ENCODE measurements at regions not wholly inside any gene's neighbourhood (a gene's known extent, or its start where the extent isn't known, plus 50 kb on each side); places are given as distances from the start of the nearest gene placed in this dataset.
"Not testable (repeated sequence)": the region's sequence is repeated elsewhere in the genome, so short reads cannot be mapped to it uniquely, and the experiment has no call there.

DNA sequence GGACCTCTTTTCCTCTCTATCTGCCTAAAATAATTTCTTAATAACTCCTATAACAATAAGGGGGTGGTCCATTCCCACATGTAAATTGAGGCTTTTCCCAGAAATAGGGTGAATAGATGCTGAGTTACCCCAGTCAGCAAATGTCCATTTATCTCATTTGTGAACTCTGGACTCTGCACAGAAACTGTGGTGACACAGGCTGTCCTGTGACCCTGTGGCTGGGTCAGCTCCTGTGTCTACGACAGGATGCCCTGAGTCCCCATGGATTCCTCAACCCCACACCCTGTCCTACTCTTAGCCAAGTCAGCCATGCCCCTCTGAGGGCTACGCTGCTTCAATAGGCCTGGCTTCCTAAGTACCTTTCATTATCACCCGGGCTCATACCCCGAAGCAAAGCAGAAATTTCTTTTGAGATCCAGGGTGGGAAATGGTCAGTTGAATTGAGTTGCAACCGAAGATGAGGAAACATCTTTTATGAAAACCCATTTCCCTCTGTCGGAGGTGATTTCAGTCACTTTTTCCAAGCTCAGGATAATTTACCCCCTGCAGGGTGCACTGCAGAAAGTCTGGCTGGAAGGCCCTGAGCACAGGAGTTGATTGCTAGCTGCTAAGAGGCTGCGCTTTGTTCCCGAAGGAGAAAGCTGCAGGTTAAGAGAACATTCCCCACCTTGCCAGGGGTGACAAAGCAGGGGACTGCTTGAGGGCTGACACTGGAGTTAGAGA, 89.5 kb upstream of the PRSS12 start:
- H3K36me3 ChIP-seq; H3K9me3 ChIP-seq; ATAC-seq; H3K4me1 ChIP-seq; intact Hi-C loops (cut with DNase I); DNase-seq; H3K4me3 ChIP-seq; H3K27me3 ChIP-seq; H3K27ac ChIP-seq: not testable (repeated sequence)

DNA sequence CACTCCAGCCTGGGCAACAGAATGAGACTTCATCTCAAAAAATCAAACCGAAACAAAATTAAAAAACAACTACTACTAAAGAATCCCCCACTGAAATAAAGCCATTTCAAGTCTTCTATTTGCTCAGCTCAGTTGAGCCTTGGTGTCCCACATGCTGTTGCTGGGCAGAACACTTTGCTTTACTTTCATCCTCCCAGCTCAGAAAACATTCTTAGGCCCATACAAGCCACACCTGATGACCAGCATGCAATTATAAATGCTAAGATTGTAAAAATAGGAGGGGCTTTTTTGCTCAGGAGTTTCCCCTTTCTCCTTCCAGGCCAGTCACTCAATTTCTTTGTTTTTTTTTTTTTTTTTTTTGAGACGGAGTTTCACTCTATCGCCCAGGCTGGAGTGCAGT, 94.6 kb upstream of the PRSS12 start:
- H3K4me3 ChIP-seq; ATAC-seq; H3K27me3 ChIP-seq; H3K36me3 ChIP-seq; intact Hi-C loops (cut with DNase I); H3K9me3 ChIP-seq; H3K27ac ChIP-seq; DNase-seq; H3K4me1 ChIP-seq: not testable (repeated sequence)

DNA sequence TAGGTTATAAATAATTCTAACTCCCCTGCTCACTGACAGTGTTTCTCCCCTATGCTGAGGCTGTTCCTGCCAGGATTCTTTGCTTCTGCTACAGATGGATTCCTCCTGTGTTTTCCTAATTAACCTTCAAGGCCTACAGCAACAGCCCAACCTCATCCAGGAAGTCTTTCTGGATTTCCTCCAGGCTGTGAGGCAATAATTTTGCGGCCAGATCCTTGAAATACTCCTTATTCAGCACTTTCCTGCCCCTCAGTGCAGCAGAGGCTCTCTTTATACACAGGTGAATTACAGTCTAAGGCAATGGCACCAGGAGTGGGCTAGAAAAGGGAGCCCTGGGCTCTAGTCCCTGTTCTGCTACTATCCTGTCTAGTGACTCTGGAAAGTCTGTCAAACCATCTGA, 102.1 kb upstream of the PRSS12 start:
- peak; percentile 45 for ATAC-seq
- H3K36me3 ChIP-seq; H3K27ac ChIP-seq; H3K27me3 ChIP-seq; intact Hi-C loops (cut with DNase I); H3K4me3 ChIP-seq; DNase-seq; H3K4me1 ChIP-seq; H3K9me3 ChIP-seq: not testable (repeated sequence)

DNA sequence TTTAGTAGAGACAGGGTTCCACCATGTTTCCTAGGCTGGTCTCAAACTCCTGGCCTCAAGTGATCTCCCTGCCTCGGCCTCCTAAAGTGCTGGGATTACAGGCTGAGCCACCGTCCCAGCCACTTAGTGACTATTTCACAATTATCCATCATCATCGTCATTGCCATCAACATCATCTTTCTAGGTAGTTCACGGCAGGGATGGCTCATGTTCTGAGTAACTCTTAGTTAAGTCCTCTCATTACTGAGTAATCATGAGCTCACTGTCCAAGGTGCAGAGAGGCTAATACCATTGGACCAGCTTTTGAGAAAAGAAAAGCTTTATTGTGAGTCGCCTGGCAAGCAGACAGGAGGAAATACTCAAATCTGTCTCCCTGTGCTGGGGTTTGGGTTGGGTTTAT, 108.6 kb upstream of the PRSS12 start:
- DNase-seq; H3K27me3 ChIP-seq; H3K4me3 ChIP-seq; H3K36me3 ChIP-seq; H3K4me1 ChIP-seq; ATAC-seq; intact Hi-C loops (cut with DNase I); H3K27ac ChIP-seq; H3K9me3 ChIP-seq: not testable (repeated sequence)

DNA sequence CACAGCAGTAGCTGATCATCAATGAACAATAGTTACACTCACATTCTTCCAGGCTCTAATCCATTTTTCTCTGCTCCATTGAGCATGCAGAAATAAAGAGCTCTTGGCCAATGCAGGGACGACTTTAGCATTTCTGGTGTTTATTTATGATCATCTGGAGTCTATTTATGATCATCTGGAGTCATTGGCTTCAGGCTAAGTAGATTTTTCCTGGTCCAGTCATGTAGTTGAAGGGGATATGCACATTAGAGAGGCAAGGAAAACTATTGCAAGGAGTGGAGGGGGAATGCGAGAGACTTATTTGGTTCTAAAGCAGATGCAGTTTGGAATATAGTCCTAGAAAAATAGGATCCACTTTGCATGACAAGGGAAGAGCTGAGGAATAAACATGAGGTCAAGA, 113.0 kb upstream of the PRSS12 start:
- DNase-seq; H3K27ac ChIP-seq; H3K27me3 ChIP-seq; intact Hi-C loops (cut with DNase I); H3K4me1 ChIP-seq; ATAC-seq; H3K9me3 ChIP-seq; H3K36me3 ChIP-seq; H3K4me3 ChIP-seq: not testable (repeated sequence)

DNA sequence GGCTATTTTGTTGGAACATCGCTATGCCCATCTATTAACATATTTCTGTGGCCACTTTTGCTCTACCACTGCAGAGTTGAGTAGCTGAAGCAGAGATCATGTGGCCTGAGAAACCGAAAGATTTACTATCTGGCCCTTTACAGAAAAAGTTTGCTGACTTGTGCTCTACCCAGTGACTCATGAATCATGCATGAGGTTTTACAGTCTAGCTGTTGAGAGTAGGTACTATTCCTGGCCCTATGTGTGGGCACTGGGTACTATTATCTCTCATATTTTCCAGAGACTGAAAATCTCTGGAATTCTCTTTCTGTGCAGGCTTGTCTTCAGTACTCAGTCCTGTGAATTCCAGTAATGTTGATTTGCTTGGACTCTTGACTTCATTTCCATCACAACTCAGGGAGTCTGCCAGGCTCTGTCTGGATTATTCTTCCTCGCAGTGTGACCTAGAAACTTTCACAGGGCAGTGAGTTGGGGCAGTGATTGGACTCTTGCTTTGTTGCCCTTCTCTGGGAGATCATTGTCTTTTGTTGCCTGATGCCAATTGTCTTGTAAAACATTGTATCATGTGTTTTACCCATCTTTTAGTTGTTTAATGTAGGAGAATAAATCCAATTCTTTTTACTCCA, 121.3 kb upstream of the PRSS12 start:
- H3K27me3 ChIP-seq; intact Hi-C loops (cut with DNase I); H3K36me3 ChIP-seq; DNase-seq; H3K4me1 ChIP-seq; H3K4me3 ChIP-seq; H3K9me3 ChIP-seq; H3K27ac ChIP-seq: not testable (repeated sequence)
- peak; percentile 44 for ATAC-seq

DNA sequence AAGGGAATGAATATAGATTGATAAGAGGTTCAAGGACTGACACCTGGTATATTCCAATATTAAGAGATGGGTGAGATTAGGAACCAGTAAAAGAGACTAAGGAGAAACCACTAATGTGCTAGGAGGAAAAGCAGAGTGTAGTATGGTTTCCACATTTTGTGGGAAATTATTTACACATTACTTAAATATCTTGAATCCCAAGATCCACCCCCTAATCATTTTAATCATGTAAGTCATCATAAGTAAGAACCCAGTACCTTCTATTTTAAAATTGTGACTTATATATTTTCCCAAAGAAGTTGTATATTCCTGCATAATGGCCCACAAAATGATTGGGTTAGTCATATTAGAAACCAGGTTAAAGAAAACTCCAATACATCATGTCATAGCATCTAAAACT, 122.0 kb upstream of the PRSS12 start:
- H3K4me3 ChIP-seq; H3K4me1 ChIP-seq; H3K27me3 ChIP-seq; H3K36me3 ChIP-seq; H3K9me3 ChIP-seq; ATAC-seq; H3K27ac ChIP-seq; intact Hi-C loops (cut with DNase I); DNase-seq: not testable (repeated sequence)

DNA sequence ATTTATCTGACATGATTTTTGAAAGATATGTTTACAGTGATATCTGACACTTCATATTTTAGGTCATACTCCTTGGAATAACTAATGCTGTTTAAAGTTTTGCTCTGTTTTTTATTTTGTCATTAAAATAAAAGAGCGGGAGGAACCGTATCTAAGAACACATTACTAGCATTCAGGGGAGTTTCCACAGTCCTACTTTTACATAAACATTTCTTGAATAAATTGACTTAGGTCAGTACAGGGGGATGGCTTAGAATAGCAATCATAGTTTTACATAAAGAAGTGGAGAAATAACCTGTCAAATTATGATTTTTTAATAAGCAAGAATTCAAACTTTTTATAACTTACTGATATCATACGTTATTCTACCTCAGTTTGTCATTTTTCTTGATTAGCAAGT, 123.1 kb upstream of the PRSS12 start:
- not testable (repeated sequence) for H3K9me3 ChIP-seq, ATAC-seq, DNase-seq

DNA sequence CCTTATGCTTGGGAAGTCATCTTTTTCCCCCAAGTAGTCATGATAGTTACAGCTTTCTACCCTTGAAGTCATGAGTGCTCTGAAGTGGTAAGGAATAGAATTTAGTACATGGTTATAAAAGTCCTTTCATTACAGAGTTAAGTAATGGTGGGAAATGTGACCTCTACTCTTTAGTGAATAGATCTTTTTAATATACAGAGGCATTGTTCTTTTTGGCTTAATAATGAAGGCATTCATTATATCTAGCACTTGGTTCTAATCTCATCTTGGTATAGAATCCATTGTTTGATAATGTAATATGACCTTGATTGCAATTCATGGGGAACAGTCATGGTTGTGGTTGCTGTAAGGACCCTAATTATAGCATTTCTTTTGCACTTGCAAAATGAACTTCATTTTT, 125.0 kb upstream of the PRSS12 start:
- H3K36me3 ChIP-seq; intact Hi-C loops (cut with DNase I); H3K27ac ChIP-seq; H3K4me3 ChIP-seq; ATAC-seq; DNase-seq; H3K4me1 ChIP-seq; H3K27me3 ChIP-seq; H3K9me3 ChIP-seq: not testable (repeated sequence)

More for the DNA sequence above, 123.1 kb upstream of the PRSS12 start:
- H3K27ac ChIP-seq; H3K4me1 ChIP-seq; intact Hi-C loops (cut with DNase I); H3K27me3 ChIP-seq; H3K4me3 ChIP-seq; H3K36me3 ChIP-seq: not testable (repeated sequence)

DNA sequence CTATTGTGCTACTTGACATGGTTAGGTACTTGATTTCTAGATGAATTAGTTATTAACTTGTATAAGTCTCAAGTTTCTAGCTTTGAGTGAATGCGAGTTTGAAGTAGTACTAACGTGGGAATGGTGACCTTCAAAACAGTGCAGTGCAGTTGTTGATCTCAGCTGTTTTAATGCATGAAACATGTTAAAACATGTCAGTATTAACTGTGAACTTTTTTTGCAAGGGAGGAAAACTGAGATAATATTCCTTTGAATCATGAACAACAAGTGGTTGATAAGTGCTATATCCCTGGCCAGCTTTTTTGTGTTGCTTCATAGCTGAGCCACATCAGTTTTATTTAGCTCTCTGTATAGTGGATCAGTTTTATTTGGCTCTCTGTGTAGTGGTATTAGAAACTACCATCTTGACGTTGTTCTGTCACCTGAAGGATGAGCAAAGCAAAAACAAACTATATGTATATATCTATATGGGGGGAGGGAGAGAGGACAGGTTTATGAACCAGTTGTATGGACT, 133.1 kb upstream of the PRSS12 start:
- H3K4me1 ChIP-seq; H3K27me3 ChIP-seq; DNase-seq; H3K27ac ChIP-seq; H3K36me3 ChIP-seq; H3K4me3 ChIP-seq; intact Hi-C loops (cut with DNase I); H3K9me3 ChIP-seq: not testable (repeated sequence)
- peak; percentile 73 for ATAC-seq

DNA sequence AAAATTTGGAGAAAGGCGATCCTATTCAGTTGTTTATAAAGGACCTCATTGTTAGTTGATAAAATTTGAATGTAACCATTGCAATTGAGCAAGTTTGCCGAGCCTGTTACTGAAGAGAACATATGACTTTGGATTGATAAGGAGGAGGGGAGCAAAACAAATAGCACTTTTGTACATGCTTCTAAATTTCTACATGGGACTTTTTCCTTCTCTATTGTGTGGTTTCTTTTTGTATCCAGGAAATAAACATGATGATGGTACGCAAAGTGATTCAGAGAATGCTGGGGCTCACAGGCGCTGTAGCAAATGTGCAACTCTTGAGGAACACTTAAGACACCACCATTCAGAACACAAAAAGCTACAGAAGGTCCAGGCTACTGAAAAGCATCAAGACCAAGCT, 140.2 kb upstream of the PRSS12 start:
- intact Hi-C loops (cut with DNase I); H3K9me3 ChIP-seq: not testable (repeated sequence)

DNA sequence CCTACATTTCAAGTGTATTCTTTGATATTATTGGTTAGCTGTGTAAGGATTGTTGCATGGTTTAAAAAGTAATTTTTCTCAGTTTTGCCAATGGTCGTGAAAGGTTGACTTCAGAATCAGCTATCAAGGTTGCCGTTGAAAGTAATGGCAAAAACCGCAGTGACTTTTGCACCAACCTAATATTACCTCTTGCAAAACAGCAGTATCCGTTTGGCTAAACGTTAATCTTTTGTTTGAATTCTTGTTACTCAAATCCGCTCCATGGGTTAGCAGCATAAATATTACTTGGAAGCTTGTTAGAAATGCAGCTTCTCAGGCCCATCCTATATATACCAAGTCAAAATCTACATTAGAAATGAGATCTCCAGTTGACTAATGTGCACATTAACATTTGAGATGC, 141.6 kb upstream of the PRSS12 start:
- DNase-seq; H3K9me3 ChIP-seq; H3K27ac ChIP-seq; H3K36me3 ChIP-seq; intact Hi-C loops (cut with DNase I); H3K27me3 ChIP-seq; ATAC-seq; H3K4me1 ChIP-seq; H3K4me3 ChIP-seq: not testable (repeated sequence)

More for the DNA sequence above, 140.2 kb upstream of the PRSS12 start:
- not testable (repeated sequence) for H3K27ac ChIP-seq, ATAC-seq, DNase-seq, H3K27me3 ChIP-seq, H3K36me3 ChIP-seq, H3K4me1 ChIP-seq, H3K4me3 ChIP-seq

DNA sequence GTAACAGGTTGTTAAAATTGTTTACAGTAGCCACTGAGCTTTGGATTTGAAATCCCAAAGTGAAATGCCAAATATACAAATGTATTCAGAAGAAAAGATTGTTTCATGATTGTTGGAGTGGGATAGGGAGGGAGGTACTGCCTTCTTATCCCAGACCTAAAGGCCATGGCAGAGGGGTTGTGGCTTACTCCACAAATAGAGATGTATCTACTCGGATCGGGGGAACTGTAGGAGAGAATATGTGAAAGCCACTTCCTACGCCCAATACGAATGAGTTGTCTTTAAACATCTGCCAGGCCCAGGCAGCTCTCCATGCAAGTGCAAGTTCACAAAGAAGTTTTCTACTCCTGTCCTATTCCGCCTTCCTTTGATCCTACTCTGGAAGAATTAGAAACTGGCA, 150.2 kb upstream of the PRSS12 start:
- not testable (repeated sequence) for DNase-seq, ATAC-seq

DNA sequence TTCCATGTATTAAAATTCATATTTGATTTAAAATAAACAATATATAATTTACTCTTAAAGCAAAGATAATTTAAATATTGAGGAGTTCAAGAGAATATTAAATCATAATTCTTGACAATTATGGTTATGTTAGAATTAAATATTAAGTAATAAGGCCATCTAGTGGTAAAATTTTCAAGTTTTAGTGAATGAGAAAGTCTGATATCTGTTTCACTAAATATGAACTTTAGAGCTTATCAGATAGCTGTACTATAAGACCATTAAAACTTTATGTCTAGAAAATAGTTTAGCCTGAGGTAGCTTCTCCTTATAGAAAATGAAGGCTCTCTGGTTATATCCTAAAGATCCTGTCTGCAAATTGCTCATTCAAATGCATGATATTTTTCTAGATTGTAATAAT, 152.1 kb upstream of the PRSS12 start:
- H3K27ac ChIP-seq; DNase-seq; H3K27me3 ChIP-seq; H3K4me1 ChIP-seq; H3K9me3 ChIP-seq; H3K4me3 ChIP-seq; H3K36me3 ChIP-seq; intact Hi-C loops (cut with DNase I); ATAC-seq: not testable (repeated sequence)

More for the DNA sequence above, 150.2 kb upstream of the PRSS12 start:
- H3K9me3 ChIP-seq; H3K27ac ChIP-seq; H3K27me3 ChIP-seq; H3K36me3 ChIP-seq; intact Hi-C loops (cut with DNase I); H3K4me3 ChIP-seq; H3K4me1 ChIP-seq: not testable (repeated sequence)
